Thoracic aorta (tissue), 2 donors: ENCODE measurements at regions not wholly inside any gene's neighbourhood (a gene's known extent, or its start where the extent isn't known, plus 50 kb on each side); places are given as distances from the start of the nearest gene placed in this dataset.

Experiments used
- ATAC-seq: fragments of 150-250 bp; one replicate; pipeline ENCODE4 v1.8.0; 2017; ENCODE audit warnings: low read depth; ENCODE audit not compliant: insufficient number of reproducible peaks, low FRiP score
- DNase-seq: peaks from one replicate; pipeline ENCODE4 v3.0.0-alpha.2; 2020; ENCODE audit warnings: low spot score
- H3K27ac ChIP-seq, 2 donors: fragments of 200-600 bp; sonication (generic); 1 replicate in 1 of 2; 2 replicates in 1 of 2; pipeline ENCODE4 v1.5.1; 2016; ENCODE audit warnings: mild to moderate bottlenecking in 2 of 2, moderate library complexity in 2 of 2
- H3K27me3 ChIP-seq: fragments of 200-600 bp; sonication (generic); replicated peaks from 2 replicates; pipeline ENCODE4 v1.6.0; 2016; ENCODE audit warnings: mild to moderate bottlenecking; ENCODE audit not compliant: insufficient read depth
- H3K36me3 ChIP-seq: fragments of 200-600 bp; sonication (generic); one replicate; pipeline ENCODE4 v1.5.1; 2016
- H3K4me1 ChIP-seq, 2 donors: fragments of 200-600 bp; sonication (generic); 1 replicate in 1 of 2; 2 replicates in 1 of 2; pipeline versions ENCODE4 v1.5.1 to v1.6.0; 2016; ENCODE audit warnings: low read depth in 2 of 2, mild to moderate bottlenecking in 1 of 2; ENCODE audit not compliant: control insufficient read depth in 1 of 2
- H3K4me3 ChIP-seq: fragments of 200-600 bp; sonication (generic); 2 replicates; pipeline ENCODE4 v1.5.1; 2016; ENCODE audit warnings: mild to moderate bottlenecking
- H3K9me3 ChIP-seq: fragments of 200-600 bp; sonication (generic); 2 replicates; pipeline ENCODE4 v1.5.1; 2016
- CTCF ChIP-seq: fragments of 200-600 bp; sonication (generic); IDR thresholded peaks from one replicate; pipeline ENCODE4 v1.5.1; 2019; ENCODE audit warnings: antibody characterized with exemption

- ATAC-seq (no peak), DNase-seq (no peak)
- no peak for TF ChIP-seq CTCF
- Histone ChIP-seq H3K4me1 (peaks cover 2 to 24% of the 10 kb centered on the region in 2 donors), H3K27me3 (no peaks in the 10 kb centered on the region), H3K27ac (no peak overlapping the region), H3K36me3 (no peaks in the 10 kb centered on the region), H3K9me3 (no peaks in the 10 kb centered on the region), H3K4me3 (no peak overlapping the region)
These were observed 695.6 kb downstream of the USP25 start for GRCh38 chr21:16425376-16425775.

GRCh38 chr21:16426936-16427335 lies 697.2 kb downstream of the USP25 start:
- Histone ChIP-seq H3K27me3 (no peaks in the 10 kb centered on the region), H3K4me1 (peaks cover 0 to 24% of the 10 kb centered on the region in 2 donors), H3K27ac (no peak overlapping the region), H3K4me3 (no peak overlapping the region), H3K9me3 (no peaks in the 10 kb centered on the region), H3K36me3 (no peaks in the 10 kb centered on the region)
- ATAC-seq (no peak), DNase-seq (no peak)
- no peak for TF ChIP-seq CTCF

- ATAC-seq (no peak), DNase-seq (no peak)
- no peak for TF ChIP-seq CTCF
- H3K27ac ChIP-seq = no peak overlapping the region
- no peak overlapping the region for H3K4me3 ChIP-seq
- no peaks in the 10 kb centered on the region for H3K36me3 ChIP-seq
- no peaks in the 10 kb centered on the region for H3K27me3 ChIP-seq
- H3K9me3 ChIP-seq = no peaks in the 10 kb centered on the region
- peaks cover 0 to 24% of the 10 kb centered on the region in 2 donors for H3K4me1 ChIP-seq
These were observed 697.9 kb downstream of the USP25 start for GRCh38 chr21:16427587-16428087.

- no peak for DNase-seq
These were observed 707.8 kb downstream of the USP25 start for GRCh38 chr21:16437586-16437985.

GRCh38 chr21:16438761-16439160 lies 709.0 kb downstream of the USP25 start:
- no peaks in the 10 kb centered on the region for H3K36me3 ChIP-seq
- no peak overlapping the region for H3K4me3 ChIP-seq
- H3K9me3 ChIP-seq = no peaks in the 10 kb centered on the region
- TF ChIP-seq CTCF = no peak
- no peak for DNase-seq
- H3K27ac ChIP-seq = no peak overlapping the region
- no peaks in the 10 kb centered on the region for H3K27me3 ChIP-seq
- peaks cover 0 to 4% of the 10 kb centered on the region in 2 donors for H3K4me1 ChIP-seq
- ATAC-seq = no peak

More at GRCh38 chr21:16437586-16437985, 707.8 kb downstream of the USP25 start:
- peaks cover 0 to 4% of the 10 kb centered on the region in 2 donors for H3K4me1 ChIP-seq
- no peak overlapping the region for H3K4me3 ChIP-seq
- H3K36me3 ChIP-seq = no peaks in the 10 kb centered on the region
- no peak overlapping the region for H3K27ac ChIP-seq
- no peak for TF ChIP-seq CTCF
- no peaks in the 10 kb centered on the region for H3K27me3 ChIP-seq
- no peak for ATAC-seq
- H3K9me3 ChIP-seq = no peaks in the 10 kb centered on the region
